Activated T-cell treated with anti-CD3 and anti-CD28 coated beads, Interleukin-2, amount 50 U/mL, for 72 hours (primary cell): ENCODE measurements at regions not wholly inside any gene's neighbourhood (a gene's known extent, or its start where the extent isn't known, plus 50 kb on each side); places are given as distances from the start of the nearest gene placed in this dataset.

Experiments
- ATAC-seq, 2 donors: fragments of 150-1000 bp; cut with Tn5 transposase; replicated peaks in 1 of 2; 2 replicates each; pipeline ENCODE4 v1.10.0; 2021; ENCODE audit warnings: moderate library complexity in 2 of 2, mild to moderate bottlenecking in 1 of 2
- DNase-seq, 2 donors: peaks; one replicate each; pipeline ENCODE4 v3.0.0; 2021 to 2022; ENCODE audit warnings: mixed read lengths in 1 of 2
- H3K27ac Mint-ChIP-seq: one replicate; pipeline ENCODE4 v1.8.0; 2022; ENCODE audit warnings: mild to moderate bottlenecking, moderate library complexity, mixed read lengths
- H3K27me3 Mint-ChIP-seq: one replicate; pipeline ENCODE4 v1.8.0; 2022; ENCODE audit warnings: low read depth, mixed read lengths
- H3K36me3 Mint-ChIP-seq, 2 donors: one replicate each; pipeline ENCODE4 v1.8.0; 2022; ENCODE audit warnings: mixed read lengths in 2 of 2, mild to moderate bottlenecking in 1 of 2; ENCODE audit not compliant: insufficient read depth in 2 of 2
- H3K4me1 Mint-ChIP-seq: one replicate; pipeline ENCODE4 v1.8.0; 2022; ENCODE audit warnings: low read depth, mixed read lengths
- H3K4me3 Mint-ChIP-seq, 2 donors: one replicate each; pipeline ENCODE4 v1.8.0; 2022; ENCODE audit warnings: mild to moderate bottlenecking in 2 of 2, mixed read lengths in 2 of 2, moderate library complexity in 2 of 2
- H3K9me3 Mint-ChIP-seq, 2 donors: one replicate each; pipeline ENCODE4 v1.8.0; 2022; ENCODE audit warnings: mixed read lengths in 2 of 2

DNA sequence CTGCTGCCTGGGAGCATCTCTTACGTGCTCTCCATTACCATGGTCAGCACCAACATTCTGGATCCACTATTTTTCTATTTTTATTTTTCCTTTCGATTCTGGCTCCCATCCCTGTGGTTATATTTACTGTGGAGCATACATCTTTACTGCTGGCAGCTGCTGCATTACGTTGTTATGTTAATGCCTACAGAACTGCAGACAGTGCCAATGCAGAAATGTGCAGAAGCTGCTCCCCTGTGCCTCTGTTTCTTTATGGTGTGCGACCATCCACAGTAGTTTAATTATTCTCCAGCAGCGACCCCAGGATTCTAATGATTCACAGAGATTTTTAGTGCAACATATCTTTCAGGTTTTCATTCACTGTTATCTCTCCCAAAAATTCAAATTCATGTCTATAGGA, 911.7 kb upstream of the SLITRK6 start:
- Mint-ChIP-seq H3K27me3 (no peaks in the 10 kb centered on the region), H3K27ac (no peak overlapping the region), H3K36me3 (peaks cover 0 to under 1% of the 10 kb centered on the region in 2 donors), H3K4me3 (no peak overlapping the region), H3K4me1 (no peaks in the 10 kb centered on the region), H3K9me3 (peaks cover 4 to 5% of the 10 kb centered on the region in 2 donors)
- no peak for ATAC-seq
- no peak for DNase-seq

DNA sequence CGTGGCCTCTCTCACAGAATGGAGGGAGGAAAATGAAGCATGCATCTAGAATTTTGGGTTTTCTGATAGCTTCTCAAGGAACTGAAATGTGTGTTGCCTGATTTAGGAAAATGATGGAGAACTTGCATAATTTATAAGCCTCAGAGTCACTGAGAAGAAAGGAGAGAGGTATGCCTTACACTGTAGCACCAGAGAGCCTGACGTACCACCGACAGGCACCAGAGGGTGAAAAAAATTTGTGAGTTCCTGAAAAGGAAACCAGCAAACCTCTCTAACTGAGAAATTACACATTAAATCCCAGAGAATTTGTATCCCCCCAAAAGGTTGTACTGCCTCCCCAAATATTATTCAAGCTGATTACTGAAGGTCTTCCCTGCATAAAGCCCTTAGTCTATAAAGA, 915.3 kb upstream of the SLITRK6 start:
- ATAC-seq (no peak), DNase-seq (no peak)
- H3K4me1 Mint-ChIP-seq, result no peaks in the 10 kb centered on the region
- no peaks in the 10 kb centered on the region for H3K27me3 Mint-ChIP-seq
- no peak overlapping the region for H3K27ac Mint-ChIP-seq
- H3K9me3 Mint-ChIP-seq, result peaks cover 8 to 10% of the 10 kb centered on the region in 2 donors
- no peak overlapping the region for H3K4me3 Mint-ChIP-seq
- H3K36me3 Mint-ChIP-seq, result peaks cover 0 to 4% of the 10 kb centered on the region in 2 donors

DNA sequence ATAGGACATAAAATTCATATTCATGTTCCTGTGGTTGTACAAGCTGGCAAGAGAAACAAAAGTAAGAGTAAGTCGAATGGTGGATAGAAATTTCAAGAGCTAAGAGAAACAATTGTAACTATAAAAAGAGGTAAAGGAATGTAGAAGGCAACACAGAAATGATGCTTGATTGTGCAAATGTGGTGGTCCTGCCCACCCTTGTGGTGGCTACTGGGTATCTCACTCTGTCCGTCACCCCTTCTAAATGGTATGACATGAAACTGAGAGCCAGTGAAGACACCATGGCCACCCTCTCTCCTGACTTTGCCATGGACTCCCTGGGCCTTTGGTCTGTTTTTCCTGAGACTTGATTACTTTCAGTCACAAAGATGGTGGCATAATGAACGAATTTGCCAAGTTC, 925.9 kb upstream of the SLITRK6 start:
- H3K4me1 Mint-ChIP-seq, result no peaks in the 10 kb centered on the region
- no peaks in the 10 kb centered on the region for H3K27me3 Mint-ChIP-seq
- H3K36me3 Mint-ChIP-seq, result no peaks in the 10 kb centered on the region
- ATAC-seq (no peak), DNase-seq (no peak)
- H3K9me3 Mint-ChIP-seq, result peaks cover 6 to 7% of the 10 kb centered on the region in 2 donors
- H3K4me3 Mint-ChIP-seq, result no peak overlapping the region
- H3K27ac Mint-ChIP-seq, result no peak overlapping the region

DNA sequence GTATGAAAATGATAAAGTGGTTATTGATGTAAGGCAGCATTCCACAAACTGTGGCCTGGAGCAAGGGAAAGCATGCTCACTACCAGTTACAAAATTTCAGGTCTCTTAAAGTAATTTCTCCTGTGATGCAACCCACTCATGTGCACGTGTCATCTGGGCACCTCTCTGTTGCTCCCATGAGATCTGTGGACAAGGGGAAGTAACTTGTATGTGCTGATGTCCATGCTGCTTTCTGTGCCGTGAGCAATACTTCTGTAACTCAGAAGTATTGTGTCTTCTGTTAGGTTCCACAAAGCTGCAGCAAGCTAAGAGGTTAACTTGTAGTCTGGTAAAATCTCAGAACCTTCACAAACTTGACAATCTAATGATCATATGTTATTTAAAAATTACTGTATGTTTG, 930.0 kb upstream of the SLITRK6 start:
- Mint-ChIP-seq H3K27ac (no peak overlapping the region), H3K27me3 (no peaks in the 10 kb centered on the region), H3K4me1 (no peaks in the 10 kb centered on the region), H3K4me3 (no peak overlapping the region), H3K9me3 (peaks cover 7 to 12% of the 10 kb centered on the region in 2 donors), H3K36me3 (peaks cover 1% of the 10 kb centered on the region in 2 donors)
- ATAC-seq, result no peak
- no peak for DNase-seq

DNA sequence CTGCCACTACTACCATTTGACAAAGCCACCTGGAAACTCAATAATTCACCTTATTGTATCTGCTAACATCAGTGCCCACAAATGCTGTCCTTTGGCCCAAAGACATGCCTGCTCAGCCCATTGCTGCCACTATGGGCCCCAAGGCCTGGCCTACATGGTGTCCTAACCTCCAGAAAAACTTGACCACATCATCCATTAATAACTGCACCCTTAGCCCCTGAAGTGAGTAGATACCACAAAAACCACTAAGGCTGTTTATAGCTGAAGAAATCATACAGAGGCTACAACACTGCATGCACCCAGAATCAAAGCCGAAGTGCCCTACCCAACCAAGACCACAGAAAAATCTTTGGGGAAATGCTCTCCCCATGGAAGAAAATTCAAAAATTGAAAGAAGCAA, 932.8 kb upstream of the SLITRK6 start:
- no peaks in the 10 kb centered on the region for H3K27me3 Mint-ChIP-seq
- no peak for ATAC-seq
- no peaks in the 10 kb centered on the region for H3K4me1 Mint-ChIP-seq
- peaks cover 7 to 15% of the 10 kb centered on the region in 2 donors for H3K9me3 Mint-ChIP-seq
- H3K36me3 Mint-ChIP-seq, result peaks cover 1 to 4% of the 10 kb centered on the region in 2 donors
- DNase-seq, result no peak
- H3K4me3 Mint-ChIP-seq, result no peak overlapping the region
- no peak overlapping the region for H3K27ac Mint-ChIP-seq

DNA sequence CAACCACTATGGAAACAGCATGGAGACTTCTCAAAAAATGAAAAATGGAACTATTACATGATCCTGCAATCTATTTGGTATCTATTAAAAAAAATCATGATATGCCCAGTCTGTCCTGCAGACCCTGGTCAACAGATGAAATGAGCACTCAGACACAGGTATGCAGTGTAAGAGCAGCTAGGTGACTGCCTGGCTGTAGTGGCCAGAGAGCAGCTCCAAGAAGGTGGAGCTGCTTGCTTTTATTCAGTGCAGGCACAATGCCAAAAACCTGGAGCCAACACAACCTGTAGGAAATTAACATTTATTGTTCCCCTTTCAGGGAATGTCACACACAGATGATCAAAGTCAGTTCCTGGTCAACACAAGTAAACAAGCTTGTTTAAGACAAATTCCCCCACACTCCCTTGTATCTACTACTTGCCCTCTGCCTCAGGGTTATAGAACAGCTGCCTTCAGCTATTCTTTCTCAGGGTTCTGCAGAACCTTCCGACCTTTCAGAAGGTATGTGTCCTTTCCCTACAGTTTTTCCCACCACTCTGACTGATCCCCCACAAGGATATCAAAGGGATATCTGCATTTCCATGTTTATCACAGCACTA, 933.7 kb upstream of the SLITRK5 start:
- H3K27ac Mint-ChIP-seq, result no peak overlapping the region
- no peaks in the 10 kb centered on the region for H3K27me3 Mint-ChIP-seq
- DNase-seq (no peak), ATAC-seq (no peak)
- peaks cover 2 to 11% of the 10 kb centered on the region in 2 donors for H3K9me3 Mint-ChIP-seq
- H3K4me1 Mint-ChIP-seq, result no peaks in the 10 kb centered on the region
- H3K4me3 Mint-ChIP-seq, result no peak overlapping the region
- peaks cover 1 to 4% of the 10 kb centered on the region in 2 donors for H3K36me3 Mint-ChIP-seq

DNA sequence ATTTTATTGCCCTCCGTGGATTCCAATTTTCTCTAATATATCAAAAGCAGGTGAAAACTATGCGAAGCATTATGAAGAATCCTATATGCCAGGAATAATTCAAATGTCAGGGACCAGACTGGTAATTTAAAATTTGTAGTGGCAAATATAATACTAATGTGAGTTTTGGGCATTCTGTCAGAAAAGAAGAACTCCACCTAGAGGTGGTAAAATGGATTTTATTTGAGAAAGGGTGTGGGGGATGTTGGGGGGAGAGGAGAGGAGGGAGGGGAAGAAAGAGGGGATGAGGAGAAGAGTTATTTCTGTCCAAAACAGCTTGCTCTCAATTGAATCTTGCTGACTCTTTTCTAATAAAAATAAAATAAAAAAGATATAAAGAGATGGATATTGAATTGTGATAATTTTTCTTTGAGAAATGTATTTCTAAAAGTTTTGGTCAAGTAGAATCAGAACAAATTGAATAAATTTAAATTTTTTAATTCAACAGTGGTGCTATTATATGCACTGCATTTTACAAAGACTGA, 929.3 kb upstream of the SLITRK5 start:
- ATAC-seq (no peak), DNase-seq (no peak)
- no peak overlapping the region for H3K4me3 Mint-ChIP-seq
- H3K36me3 Mint-ChIP-seq, result peaks cover 0 to 2% of the 10 kb centered on the region in 2 donors
- H3K27me3 Mint-ChIP-seq, result no peaks in the 10 kb centered on the region
- H3K27ac Mint-ChIP-seq, result no peak overlapping the region
- H3K9me3 Mint-ChIP-seq, result peaks cover 3 to 7% of the 10 kb centered on the region in 2 donors
- H3K4me1 Mint-ChIP-seq, result no peaks in the 10 kb centered on the region

DNA sequence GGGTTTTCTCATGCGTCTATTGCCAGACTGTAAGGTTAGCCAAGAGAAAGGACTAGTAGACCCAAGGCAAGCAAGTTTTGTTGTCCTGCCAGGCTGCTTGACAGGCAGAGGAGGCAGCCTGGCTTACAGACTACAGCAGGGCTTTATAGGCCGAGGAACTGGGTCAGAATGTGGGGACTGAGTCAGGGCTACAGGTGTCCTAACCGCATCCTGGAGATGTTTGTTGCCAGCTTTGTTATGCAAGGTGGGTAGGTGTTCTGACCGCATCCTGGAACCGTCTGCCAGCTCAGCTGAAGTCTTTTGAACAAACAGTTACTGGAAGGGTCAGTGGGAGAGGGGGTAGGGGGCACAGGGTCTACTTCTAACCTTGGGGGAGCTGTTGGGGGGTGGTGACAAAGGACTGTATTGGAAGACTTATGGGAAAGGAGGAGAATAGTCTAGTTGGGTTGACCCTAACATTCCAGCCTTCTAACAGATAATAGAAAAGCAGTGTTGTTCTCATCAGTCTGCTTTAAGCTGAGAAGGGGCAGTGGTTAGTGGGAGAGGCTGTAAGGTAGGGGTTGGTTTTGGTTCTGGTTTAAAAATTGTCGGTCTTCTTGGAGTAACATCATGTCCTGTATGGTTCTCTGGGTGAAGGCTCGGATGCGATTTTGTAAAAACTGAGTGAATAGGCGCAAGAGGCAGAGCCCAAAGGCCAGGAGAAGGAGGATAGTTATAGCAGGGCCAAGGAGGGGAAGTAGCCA, 913.8 kb upstream of the SLITRK5 start:
- Mint-ChIP-seq H3K9me3 (peaks cover 23 to 27% of the 10 kb centered on the region in 2 donors), H3K36me3 (peaks cover 4 to 7% of the 10 kb centered on the region in 2 donors), H3K4me3 (peak overlapping the region; percentile 2 to 25), H3K27ac (peak overlapping the region; percentile 20), H3K4me1 (no peaks in the 10 kb centered on the region), H3K27me3 (no peaks in the 10 kb centered on the region)
- ATAC-seq, result peak in 1 of 2 donors; percentile 66
- peak in 1 of 2 donors; percentile 19 for DNase-seq

DNA sequence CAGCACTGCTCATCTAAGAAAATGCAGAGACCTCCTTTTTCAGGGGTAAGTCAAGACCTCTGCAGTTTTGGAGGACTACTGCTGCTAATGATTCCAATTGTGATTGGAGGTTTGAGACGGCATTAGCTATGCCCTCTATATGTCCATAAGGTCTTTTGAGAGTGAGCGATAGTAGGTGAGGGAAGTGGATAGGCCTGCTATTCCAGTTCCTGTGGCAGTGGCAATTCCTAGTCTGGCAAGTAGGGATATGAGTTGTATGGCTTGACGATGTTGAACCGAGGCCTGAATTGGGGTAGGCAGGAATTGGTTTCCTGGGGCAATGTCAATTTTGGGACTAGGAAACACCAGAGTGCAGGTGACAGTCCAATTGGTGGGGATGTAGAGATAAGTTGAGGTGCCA, 913.1 kb upstream of the SLITRK5 start:
- Mint-ChIP-seq H3K36me3 (peaks cover 6 to 11% of the 10 kb centered on the region in 2 donors), H3K9me3 (peaks cover 30 to 34% of the 10 kb centered on the region in 2 donors), H3K27me3 (no peaks in the 10 kb centered on the region), H3K4me3 (peak overlapping the region in 1 of 2 donors; percentile 36), H3K27ac (no peak overlapping the region), H3K4me1 (no peaks in the 10 kb centered on the region)
- DNase-seq (no peak), ATAC-seq (no peak)

DNA sequence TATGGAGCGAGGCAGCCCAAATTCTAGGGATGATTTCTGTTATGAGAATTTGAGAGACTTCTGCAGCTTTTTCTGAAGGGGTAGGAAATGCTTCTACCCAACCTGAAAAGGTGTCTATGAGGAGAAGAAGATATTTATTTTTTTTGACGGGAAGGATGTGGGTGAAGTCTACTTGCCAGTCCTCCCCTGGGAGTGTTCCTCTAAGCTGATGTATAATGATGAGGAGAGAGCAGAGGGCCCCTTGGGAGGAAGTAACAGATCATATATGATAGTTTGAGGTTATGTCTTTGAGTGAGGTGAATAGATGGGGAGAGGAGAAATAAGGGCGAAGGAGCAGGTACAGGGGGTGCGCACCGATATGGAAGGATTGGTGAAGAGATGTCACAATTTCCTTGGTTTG, 910.6 kb upstream of the SLITRK5 start:
- peaks cover 42 to 43% of the 10 kb centered on the region in 2 donors for H3K9me3 Mint-ChIP-seq
- no peaks in the 10 kb centered on the region for H3K4me1 Mint-ChIP-seq
- H3K27me3 Mint-ChIP-seq, result no peaks in the 10 kb centered on the region
- peaks cover 6 to 12% of the 10 kb centered on the region in 2 donors for H3K36me3 Mint-ChIP-seq
- DNase-seq (no peak), ATAC-seq (no peak)
- no peak overlapping the region for H3K27ac Mint-ChIP-seq
- peak overlapping the region in 1 of 2 donors; percentile 40 for H3K4me3 Mint-ChIP-seq

DNA sequence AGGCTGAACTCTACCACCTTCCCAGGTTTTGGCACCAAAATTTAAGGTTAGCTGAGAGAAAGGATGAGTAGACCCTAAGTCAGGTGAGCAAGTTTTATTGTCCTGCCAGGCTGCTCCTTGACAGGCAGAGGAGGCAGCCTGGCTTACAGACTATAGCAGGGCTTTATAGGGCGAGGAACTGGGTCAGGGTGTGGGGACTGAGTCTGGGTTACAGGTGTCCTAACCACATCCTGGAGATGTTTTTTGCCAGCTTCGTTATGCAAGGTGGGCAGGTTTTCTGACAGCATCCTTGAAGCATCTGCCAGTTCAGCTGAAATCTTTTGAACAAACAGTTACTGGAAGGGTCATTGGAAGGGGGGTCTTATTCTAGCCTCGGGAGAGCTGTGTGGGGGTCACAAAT, 905.7 kb upstream of the SLITRK5 start:
- Mint-ChIP-seq H3K27me3 (no peaks in the 10 kb centered on the region), H3K4me1 (no peaks in the 10 kb centered on the region), H3K27ac (no peak overlapping the region), H3K36me3 (peaks cover 8 to 11% of the 10 kb centered on the region in 2 donors), H3K4me3 (no peak overlapping the region), H3K9me3 (peaks cover 28 to 31% of the 10 kb centered on the region in 2 donors)
- DNase-seq, result no peak
- no peak for ATAC-seq

DNA sequence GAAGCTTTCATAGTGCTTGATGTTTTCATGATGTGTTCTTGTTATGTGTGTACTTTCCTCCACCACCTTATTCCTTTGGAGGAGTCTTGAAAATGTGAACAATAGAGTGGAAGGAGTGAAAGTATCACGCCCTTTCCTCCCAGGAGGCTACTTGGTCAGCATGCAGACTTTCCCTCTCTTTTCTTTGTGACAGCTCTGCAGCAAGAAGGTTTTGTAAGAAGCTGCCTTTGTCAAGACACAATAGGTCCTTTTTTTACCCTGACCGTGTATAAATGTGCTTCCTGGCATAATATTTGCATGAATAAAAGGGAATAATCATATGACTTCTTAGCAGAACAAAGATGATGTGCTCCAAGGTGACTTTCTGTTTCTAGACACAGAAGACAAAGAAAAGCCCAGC, 882.6 kb upstream of the SLITRK5 start:
- no peak overlapping the region for H3K4me3 Mint-ChIP-seq
- no peak for ATAC-seq
- H3K9me3 Mint-ChIP-seq, result peaks cover 7 to 8% of the 10 kb centered on the region in 2 donors

DNA sequence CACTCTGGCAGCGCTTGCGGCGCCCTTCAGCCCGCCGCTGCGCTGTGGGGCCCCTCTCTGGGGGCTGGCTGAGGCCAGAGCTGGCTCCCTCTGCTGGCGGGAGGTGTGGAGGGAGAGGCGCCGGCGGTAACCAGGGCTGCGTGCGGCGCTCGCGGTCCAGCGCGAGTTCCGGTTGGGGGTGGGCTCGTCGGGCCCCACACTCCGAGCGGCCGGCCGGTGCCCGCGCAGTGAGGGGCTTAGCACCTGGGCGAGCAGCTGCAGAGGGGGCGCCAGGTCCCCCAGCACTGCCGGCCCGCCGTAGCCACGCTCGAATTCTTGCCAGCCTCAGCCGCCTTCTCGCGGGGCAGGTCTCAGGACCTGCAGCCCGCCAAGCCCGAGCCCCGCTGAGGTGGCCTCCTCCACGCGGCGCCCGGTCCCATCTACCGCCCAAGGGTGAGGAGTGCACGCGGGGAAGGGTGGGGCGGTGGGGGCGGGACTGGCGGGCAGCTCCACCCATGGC, 879.0 kb upstream of the SLITRK5 start:
- Mint-ChIP-seq H3K36me3 (no peaks in the 10 kb centered on the region), H3K4me3 (no peak overlapping the region), H3K27ac (no peak overlapping the region), H3K9me3 (peaks cover 4 to 7% of the 10 kb centered on the region in 2 donors), H3K4me1 (no peaks in the 10 kb centered on the region), H3K27me3 (no peaks in the 10 kb centered on the region)
- ATAC-seq, result no peak
- no peak for DNase-seq

More for the DNA sequence above, 882.6 kb upstream of the SLITRK5 start:
- Mint-ChIP-seq H3K4me1 (no peaks in the 10 kb centered on the region), H3K36me3 (no peaks in the 10 kb centered on the region), H3K27ac (no peak overlapping the region), H3K27me3 (no peaks in the 10 kb centered on the region)
- no peak for DNase-seq
